Neural progenitor cell (in vitro differentiated cells): ENCODE measurements at regions not wholly inside any gene's neighbourhood (a gene's known extent, or its start where the extent isn't known, plus 50 kb on each side); places are given as distances from the start of the nearest gene placed in this dataset.

Experiments
- DNase-seq: peaks from one replicate; pipeline ENCODE4 v3.0.0-alpha.2; 2016; ENCODE audit warnings: low spot score
- H2AFZ ChIP-seq: fragments of 200-600 bp; sonication (generic); replicated peaks from 2 replicates; pipeline ENCODE4 v1.6.1; 2016; ENCODE audit warnings: antibody characterized with exemption
- H3F3A ChIP-seq: fragments of 200-600 bp; sonication (generic); 2 replicates; pipeline ENCODE4 v1.6.1; 2016; ENCODE audit warnings: antibody characterized with exemption, low read depth
- H3K27ac ChIP-seq: fragments of 200-600 bp; sonication (generic); 2 replicates; pipeline ENCODE4 v1.5.1; 2016; ENCODE audit warnings: mild to moderate bottlenecking
- H3K27me3 ChIP-seq: fragments of 200-600 bp; sonication (generic); 2 replicates; pipeline ENCODE4 v1.6.1; 2016; ENCODE audit warnings: mild to moderate bottlenecking, moderate library complexity
- H3K36me3 ChIP-seq: fragments of 200-600 bp; sonication (generic); 2 replicates; pipeline ENCODE4 v1.5.1; 2016
- H3K4me1 ChIP-seq: fragments of 200-600 bp; sonication (generic); 2 replicates; pipeline ENCODE4 v1.6.1; 2016; ENCODE audit warnings: mixed run types
- H3K4me2 ChIP-seq: fragments of 200-600 bp; sonication (generic); 2 replicates; pipeline ENCODE4 v1.6.1; 2016
- H3K4me3 ChIP-seq: fragments of 200-600 bp; sonication (generic); 2 replicates; pipeline ENCODE4 v1.5.1; 2016
- H3K79me2 ChIP-seq: fragments of 200-600 bp; sonication (generic); 2 replicates; pipeline ENCODE4 v1.6.1; 2016; ENCODE audit warnings: low read depth
- H3K9ac ChIP-seq: fragments of 200-600 bp; sonication (generic); 2 replicates; pipeline ENCODE4 v1.6.1; 2016
- H3K9me3 ChIP-seq: fragments of 200-600 bp; sonication (generic); 2 replicates; pipeline ENCODE4 v1.5.1; 2016; ENCODE audit warnings: low read depth
- H4K20me1 ChIP-seq: fragments of 200-600 bp; sonication (generic); 2 replicates; pipeline ENCODE4 v1.6.1; 2016; ENCODE audit warnings: low read depth
- H3K27ac Mint-ChIP-seq: 3 replicates; pipeline ENCODE4 v1.8.0; 2021; ENCODE audit warnings: mixed read lengths
- H3K27me3 Mint-ChIP-seq: 2 replicates; pipeline ENCODE4 v1.8.0; 2022; ENCODE audit warnings: low read depth, mild to moderate bottlenecking, inconsistent platforms, moderate library complexity, mixed read lengths; ENCODE audit not compliant: insufficient read depth
- H3K36me3 Mint-ChIP-seq: 3 replicates; pipeline ENCODE4 v1.8.0; 2021; ENCODE audit warnings: mixed read lengths
- H3K4me1 Mint-ChIP-seq: 3 replicates; pipeline ENCODE4 v1.8.0; 2021; ENCODE audit warnings: mixed read lengths
- H3K4me3 Mint-ChIP-seq: 3 replicates; pipeline ENCODE4 v1.8.0; 2021; ENCODE audit warnings: mild to moderate bottlenecking, moderate library complexity, mixed read lengths
- H3K9me3 Mint-ChIP-seq: 3 replicates; pipeline ENCODE4 v1.8.0; 2020; ENCODE audit warnings: mixed read lengths
- CTCF ChIP-seq: fragments of 200-600 bp; sonication (generic); IDR thresholded peaks from 2 replicates; pipeline ENCODE4 v1.5.1; 2017; ENCODE audit warnings: antibody characterized with exemption, mild to moderate bottlenecking
- EZH2 ChIP-seq: fragments of 200-600 bp; sonication (generic); IDR thresholded peaks from 2 replicates; pipeline ENCODE4 v1.6.1; 2017; ENCODE audit warnings: antibody characterized with exemption, mild to moderate bottlenecking, moderate library complexity
- EZH2phosphoT487 ChIP-seq: fragments of 200-600 bp; sonication (generic); IDR thresholded peaks from 2 replicates; pipeline ENCODE4 v1.6.1; 2017; ENCODE audit warnings: antibody characterized with exemption

DNA sequence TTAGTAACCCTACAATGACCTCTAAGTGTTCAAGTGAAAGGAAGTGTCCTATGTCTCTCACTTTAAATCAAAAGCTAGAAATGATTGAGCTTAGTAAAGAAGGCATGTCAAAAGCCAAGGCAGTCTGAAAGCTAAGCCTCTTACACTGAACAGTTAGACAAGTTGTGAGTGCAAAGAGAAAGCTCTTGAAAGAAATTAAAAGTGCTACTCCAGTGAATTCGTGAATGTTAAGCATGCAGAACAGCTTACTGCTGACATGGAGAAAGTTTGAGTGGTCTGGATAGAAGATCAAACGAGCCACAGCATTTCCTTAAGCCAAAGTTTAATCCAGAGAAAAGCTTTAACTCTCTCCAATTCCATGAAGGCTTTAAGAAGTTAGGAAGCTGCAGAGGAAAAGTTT is 373.7 kb downstream of the NR4A2 start:
- no peak for DNase-seq
- Histone ChIP-seq H4K20me1 (no peaks in the 10 kb centered on the region), H3K9ac (no peak overlapping the region), H3K4me3 (no peak overlapping the region), H3K4me1 (no peaks in the 10 kb centered on the region), H3K27me3 (no peaks in the 10 kb centered on the region), H3K27ac (no peak overlapping the region), H3K36me3 (no peaks in the 10 kb centered on the region), H2AFZ (no peak overlapping the region), H3K79me2 (no peaks in the 10 kb centered on the region), H3K4me2 (no peak overlapping the region), H3K9me3 (no peaks in the 10 kb centered on the region), H3F3A (no peaks in the 10 kb centered on the region)
- no peak overlapping the region for H3K27ac Mint-ChIP-seq
- TF ChIP-seq EZH2phosphoT487 (no peak), CTCF (no peak), EZH2 (no peak)
- no peak overlapping the region for H3K4me3 Mint-ChIP-seq
- H3K27me3 Mint-ChIP-seq: no peaks in the 10 kb centered on the region
- peaks cover 3% of the 10 kb centered on the region for H3K4me1 Mint-ChIP-seq
- no peaks in the 10 kb centered on the region for H3K9me3 Mint-ChIP-seq
- H3K36me3 Mint-ChIP-seq: no peaks in the 10 kb centered on the region

DNA sequence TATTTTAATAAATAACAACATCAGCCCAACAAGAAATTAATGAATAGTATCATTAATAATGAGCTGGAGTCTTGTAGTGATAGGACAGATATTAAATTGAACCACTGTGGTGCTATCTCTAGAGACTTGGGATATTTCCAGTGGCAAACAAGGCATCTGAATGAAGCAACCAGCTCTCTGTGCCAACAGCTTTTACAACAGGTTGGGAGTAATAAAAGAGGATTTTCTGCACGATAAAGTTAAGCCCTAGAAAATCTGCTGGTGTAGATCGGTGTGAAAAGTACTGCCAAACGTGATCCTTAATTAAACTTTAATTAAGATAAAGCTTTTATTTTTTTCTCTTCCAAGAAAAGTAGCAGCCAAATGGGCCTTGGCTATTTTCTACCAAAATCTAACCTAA is 385.5 kb downstream of the NR4A2 start:
- Histone ChIP-seq H3K4me3 (no peak overlapping the region), H3K36me3 (no peaks in the 10 kb centered on the region), H3K27ac (no peak overlapping the region), H4K20me1 (no peaks in the 10 kb centered on the region), H2AFZ (no peak overlapping the region), H3K9ac (no peak overlapping the region), H3K4me2 (no peak overlapping the region), H3K9me3 (no peaks in the 10 kb centered on the region), H3K4me1 (no peaks in the 10 kb centered on the region), H3K27me3 (no peaks in the 10 kb centered on the region), H3K79me2 (no peaks in the 10 kb centered on the region), H3F3A (no peaks in the 10 kb centered on the region)
- Mint-ChIP-seq H3K4me3 (no peak overlapping the region), H3K27ac (no peak overlapping the region), H3K9me3 (peaks cover 6% of the 10 kb centered on the region), H3K36me3 (no peaks in the 10 kb centered on the region), H3K27me3 (no peaks in the 10 kb centered on the region), H3K4me1 (no peaks in the 10 kb centered on the region)
- TF ChIP-seq CTCF (no peak), EZH2 (no peak), EZH2phosphoT487 (no peak)
- DNase-seq: no peak

GRCh38 chr2:155944218-155944617 is 388.3 kb downstream of the NR4A2 start:
- no peak for TF ChIP-seq EZH2phosphoT487
- TF ChIP-seq EZH2: no peak
- TF ChIP-seq CTCF: no peak
- no peak overlapping the region for H3K4me3 Mint-ChIP-seq
- Histone ChIP-seq H3K9ac (no peak overlapping the region), H3K4me1 (no peaks in the 10 kb centered on the region), H2AFZ (no peak overlapping the region), H3K79me2 (no peaks in the 10 kb centered on the region), H3K27ac (no peak overlapping the region), H3F3A (no peaks in the 10 kb centered on the region), H3K36me3 (no peaks in the 10 kb centered on the region), H3K27me3 (no peaks in the 10 kb centered on the region), H4K20me1 (no peaks in the 10 kb centered on the region), H3K9me3 (no peaks in the 10 kb centered on the region), H3K4me2 (no peak overlapping the region), H3K4me3 (no peak overlapping the region)
- DNase-seq: no peak
- peaks cover 12% of the 10 kb centered on the region for H3K9me3 Mint-ChIP-seq
- H3K4me1 Mint-ChIP-seq: no peaks in the 10 kb centered on the region
- H3K27ac Mint-ChIP-seq: no peak overlapping the region
- no peaks in the 10 kb centered on the region for H3K36me3 Mint-ChIP-seq
- H3K27me3 Mint-ChIP-seq: no peaks in the 10 kb centered on the region

DNA sequence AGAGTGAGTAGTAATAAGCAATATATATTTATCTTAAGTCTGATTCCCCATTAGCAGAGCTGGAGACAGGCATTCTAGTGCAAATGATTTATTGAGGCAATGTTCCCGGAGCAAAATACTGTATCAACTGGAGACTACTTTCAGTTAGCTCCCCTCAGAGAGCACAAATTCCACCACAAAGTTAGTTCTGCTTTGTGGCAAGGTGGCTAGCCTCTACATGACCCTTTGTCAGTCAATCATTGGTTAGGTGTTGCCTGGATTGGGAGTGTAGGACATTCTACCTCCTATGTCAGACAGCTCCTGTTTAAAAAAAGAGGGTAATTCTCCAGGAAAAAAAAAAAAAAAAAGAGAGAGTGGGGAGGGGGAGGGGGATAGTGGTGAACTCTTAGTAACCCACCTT is 402.2 kb downstream of the NR4A2 start:
- H3K27ac Mint-ChIP-seq: no peak overlapping the region

More for the DNA sequence above, 402.2 kb downstream of the NR4A2 start:
- no peaks in the 10 kb centered on the region for H3K27me3 ChIP-seq
- H3F3A ChIP-seq: no peaks in the 10 kb centered on the region
- no peak overlapping the region for H3K27ac ChIP-seq
- H4K20me1 ChIP-seq: no peaks in the 10 kb centered on the region
- H3K4me3 Mint-ChIP-seq: no peak overlapping the region
- H3K27me3 Mint-ChIP-seq: no peaks in the 10 kb centered on the region
- H3K4me1 ChIP-seq: no peaks in the 10 kb centered on the region
- H3K9me3 Mint-ChIP-seq: peaks cover 18% of the 10 kb centered on the region
- no peak for DNase-seq
- no peak overlapping the region for H3K4me3 ChIP-seq
- H3K36me3 Mint-ChIP-seq: peaks cover 5% of the 10 kb centered on the region
- H3K36me3 ChIP-seq: no peaks in the 10 kb centered on the region
- H3K79me2 ChIP-seq: no peaks in the 10 kb centered on the region
- no peak overlapping the region for H3K9ac ChIP-seq
- TF ChIP-seq EZH2 (no peak), CTCF (no peak), EZH2phosphoT487 (no peak)
- H2AFZ ChIP-seq: peak overlapping the region; percentile 40
- H3K4me2 ChIP-seq: no peak overlapping the region
- no peaks in the 10 kb centered on the region for H3K9me3 ChIP-seq
- H3K4me1 Mint-ChIP-seq: no peaks in the 10 kb centered on the region
